ENCODE measurements at regions not wholly inside any gene's neighbourhood (a gene's known extent, or its start where the extent isn't known, plus 50 kb on each side); places are given as distances from the start of the nearest gene placed in this dataset.

GRCh38 chr9:86697213-86697612 is 250.1 kb downstream of the GAS1 start:
- Histone ChIP-seq H3K9me3 (ENCODE audit: control insufficient read depth, insufficient read depth, low read length) (no peaks in the 10 kb centered on the region), H3K9ac (ENCODE audit: low read depth, low read length) (no peak overlapping the region), H2BK5ac (ENCODE audit: low read depth, low read length, poor library complexity, severe bottlenecking) (no peak overlapping the region), H3K9me1 (ENCODE audit: insufficient read depth, low read length) (no peaks in the 10 kb centered on the region), H4K91ac (ENCODE audit: insufficient read depth, low read depth, low read length) (no peak overlapping the region), H2BK120ac (ENCODE audit: low read depth, low read length) (no peak overlapping the region), H3K4ac (ENCODE audit: low read depth, low read length) (no peak overlapping the region), H3K56ac (ENCODE audit: extremely low read depth, insufficient read depth, low read length) (no peak overlapping the region), H3K4me1 (ENCODE audit: control insufficient read depth, insufficient read depth, low read length) (peaks cover 4% of the 10 kb centered on the region; the same call in 1 of the 2 replicates), H4K5ac (ENCODE audit: low read depth, low read length) (no peak overlapping the region), H3K27me3 (ENCODE audit: control insufficient read depth, insufficient read depth, low read length) (no peaks in the 10 kb centered on the region), H3K4me2 (ENCODE audit: low read depth, low read length) (no peak overlapping the region), H4K8ac (ENCODE audit: low read depth in 2 of 2, low read length in 2 of 2) (no peak overlapping the region), H3K79me1 (ENCODE audit: low read depth in 1 of 2, low read length in 2 of 2) (no peaks in the 10 kb centered on the region), H2AK9ac (replicated peaks; ENCODE audit: low read depth, low read length, poor library complexity) (no peak overlapping the region), H2BK15ac (ENCODE audit: low read depth, low read length) (no peak overlapping the region), H3K18ac (ENCODE audit: low read depth, low read length) (no peak overlapping the region), H3K27ac (ENCODE audit: insufficient read depth, low read length) (no peak overlapping the region), H3K23ac (ENCODE audit: low read depth, low read length) (no peak overlapping the region), H3K36me3 (ENCODE audit: control insufficient read depth, insufficient read depth, low read length) (no peaks in the 10 kb centered on the region), H2AK5ac (ENCODE audit: low read depth, low read length) (no peak overlapping the region), H2BK20ac (ENCODE audit: low read depth, low read length) (no peak overlapping the region), H3K4me3 (ENCODE audit: insufficient read depth, low read depth, low read length) (no peak overlapping the region), H2AFZ (replicated peaks; ENCODE audit: low read length, poor library complexity) (no peak overlapping the region), H3K14ac (replicated peaks; ENCODE audit: low read depth, low read length) (no peak overlapping the region), H4K20me1 (ENCODE audit: insufficient read depth, low read length) (no peaks in the 10 kb centered on the region)
- dilution Hi-C loops (cut with HindIII; ENCODE audit: low sequenced_read_pairs, unreplicated experiment): no loop called here
- POLR2A ChIA-PET (ENCODE audit: unreplicated experiment): no interaction called here
- intact Hi-C loops (cut with micrococcal nuclease): no loop called here
- CTCF ChIA-PET: interaction anchor here (1.1 kb wide), 1 partner anchor 8 kb away, joined by 4 read pairs; no protein-coding TSS in a partner anchor
- in situ Hi-C loops (cut with MboI; ENCODE audit: low sequenced_read_pairs): no loop called here
- WGBS, 2 experiments (ENCODE audit: extremely low coverage in 2 of 2, insufficient read length in 1 of 2): no CpG with 5 or more reads among the region's 1 CpG
- TF ChIP-seq, protein P1, sequence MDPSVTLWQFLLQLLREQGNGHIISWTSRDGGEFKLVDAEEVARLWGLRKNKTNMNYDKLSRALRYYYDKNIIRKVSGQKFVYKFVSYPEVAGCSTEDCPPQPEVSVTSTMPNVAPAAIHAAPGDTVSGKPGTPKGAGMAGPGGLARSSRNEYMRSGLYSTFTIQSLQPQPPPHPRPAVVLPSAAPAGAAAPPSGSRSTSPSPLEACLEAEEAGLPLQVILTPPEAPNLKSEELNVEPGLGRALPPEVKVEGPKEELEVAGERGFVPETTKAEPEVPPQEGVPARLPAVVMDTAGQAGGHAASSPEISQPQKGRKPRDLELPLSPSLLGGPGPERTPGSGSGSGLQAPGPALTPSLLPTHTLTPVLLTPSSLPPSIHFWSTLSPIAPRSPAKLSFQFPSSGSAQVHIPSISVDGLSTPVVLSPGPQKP (IDR thresholded peaks at IDR 0.05; ENCODE audit: borderline replicate concordance, low read depth, low read length): no peak
- no peak for TF ChIP-seq RFX5 (IDR thresholded peaks at IDR 0.05; ENCODE audit: low read depth, low read length)
- no peak for TF ChIP-seq MAFK (IDR thresholded peaks at IDR 0.05; ENCODE audit: low read depth, low read length)
- TF ChIP-seq, protein P2, sequence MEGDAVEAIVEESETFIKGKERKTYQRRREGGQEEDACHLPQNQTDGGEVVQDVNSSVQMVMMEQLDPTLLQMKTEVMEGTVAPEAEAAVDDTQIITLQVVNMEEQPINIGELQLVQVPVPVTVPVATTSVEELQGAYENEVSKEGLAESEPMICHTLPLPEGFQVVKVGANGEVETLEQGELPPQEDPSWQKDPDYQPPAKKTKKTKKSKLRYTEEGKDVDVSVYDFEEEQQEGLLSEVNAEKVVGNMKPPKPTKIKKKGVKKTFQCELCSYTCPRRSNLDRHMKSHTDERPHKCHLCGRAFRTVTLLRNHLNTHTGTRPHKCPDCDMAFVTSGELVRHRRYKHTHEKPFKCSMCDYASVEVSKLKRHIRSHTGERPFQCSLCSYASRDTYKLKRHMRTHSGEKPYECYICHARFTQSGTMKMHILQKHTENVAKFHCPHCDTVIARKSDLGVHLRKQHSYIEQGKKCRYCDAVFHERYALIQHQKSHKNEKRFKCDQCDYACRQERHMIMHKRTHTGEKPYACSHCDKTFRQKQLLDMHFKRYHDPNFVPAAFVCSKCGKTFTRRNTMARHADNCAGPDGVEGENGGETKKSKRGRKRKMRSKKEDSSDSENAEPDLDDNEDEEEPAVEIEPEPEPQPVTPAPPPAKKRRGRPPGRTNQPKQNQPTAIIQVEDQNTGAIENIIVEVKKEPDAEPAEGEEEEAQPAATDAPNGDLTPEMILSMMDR (conservative IDR thresholded peaks at IDR 0.05; ENCODE audit: low read depth, low read length): no peak
- TF ChIP-seq FOS (IDR thresholded peaks at IDR 0.05; ENCODE audit: low read depth, low read length): no peak
- TF ChIP-seq RCOR1 (IDR thresholded peaks at IDR 0.05; ENCODE audit: insufficient replicate concordance, low read length): no peak
- BruUV-seq (replicated peaks): no TSS peak
- ATAC-seq (ENCODE audit: low read depth): no peak
- no peak for DNase-seq
